PFSK-1 (cell line): ENCODE measurements at regions not wholly inside any gene's neighbourhood (a gene's known extent, or its start where the extent isn't known, plus 50 kb on each side); places are given as distances from the start of the nearest gene placed in this dataset.

Experiments
- POLR2AphosphoS5 ChIP-seq: IDR thresholded peaks from 2 replicates; pipeline ENCODE4 v1.6.1; 2012; ENCODE audit warnings: low read depth, mild to moderate bottlenecking, control low read depth, low read length, moderate library complexity
- REST ChIP-seq, 2 experiments: IDR thresholded peaks; 2 replicates each; pipeline versions ENCODE4 v1.6.1 to v1.8.0; 2011 to 2012; ENCODE audit warnings: low read depth in 2 of 2, low read length in 2 of 2, control low read depth in 1 of 2, inconsistent platforms in 1 of 2, mild to moderate bottlenecking in 1 of 2, moderate library complexity in 1 of 2; ENCODE audit not compliant: insufficient read depth in 1 of 2
- SIN3A ChIP-seq: IDR thresholded peaks from 2 replicates; pipeline ENCODE4 v1.6.1; 2012; ENCODE audit warnings: mild to moderate bottlenecking, low read length, moderate library complexity, borderline replicate concordance; ENCODE audit not compliant: insufficient read depth
- TAF1 ChIP-seq: IDR thresholded peaks from 2 replicates; pipeline ENCODE4 v1.6.1; 2012; ENCODE audit warnings: low read length, control low read depth, borderline replicate concordance; ENCODE audit not compliant: insufficient read depth

GRCh38 chr16:16821261-16821660 is 442.3 kb downstream of the NPIPA7 start:
- TF ChIP-seq POLR2AphosphoS5 (no peak), TAF1 (no peak), REST (IDR thresholded peaks at IDR 0.05; ENCODE audit: insufficient read depth in 1 of 2, low read depth in 2 of 2, low read length in 2 of 2) (no peak), SIN3A (no peak)
